Testis (tissue), 2 donors: ENCODE measurements at regions not wholly inside any gene's neighbourhood (a gene's known extent, or its start where the extent isn't known, plus 50 kb on each side); places are given as distances from the start of the nearest gene placed in this dataset.

ENCODE experiments used
- POLR2A ChIP-seq: fragments of 450-650 bp; IDR thresholded peaks from one replicate; pipeline ENCODE4 v1.6.1; 2017; ENCODE audit warnings: antibody characterized with exemption, mild to moderate bottlenecking, moderate library complexity
- TF ChIP-seq, protein P1 (sequence below), 3 experiments: fragments of 450-650 bp in 2 of 3; fragments of 200-600 bp in 1 of 3; sonication (generic) in 1 of 3; IDR thresholded peaks; one replicate each; pipeline ENCODE4 v1.5.1; 2016 to 2019; ENCODE audit warnings: antibody characterized with exemption in 3 of 3, mild to moderate bottlenecking in 2 of 3, moderate library complexity in 1 of 3

DNA sequence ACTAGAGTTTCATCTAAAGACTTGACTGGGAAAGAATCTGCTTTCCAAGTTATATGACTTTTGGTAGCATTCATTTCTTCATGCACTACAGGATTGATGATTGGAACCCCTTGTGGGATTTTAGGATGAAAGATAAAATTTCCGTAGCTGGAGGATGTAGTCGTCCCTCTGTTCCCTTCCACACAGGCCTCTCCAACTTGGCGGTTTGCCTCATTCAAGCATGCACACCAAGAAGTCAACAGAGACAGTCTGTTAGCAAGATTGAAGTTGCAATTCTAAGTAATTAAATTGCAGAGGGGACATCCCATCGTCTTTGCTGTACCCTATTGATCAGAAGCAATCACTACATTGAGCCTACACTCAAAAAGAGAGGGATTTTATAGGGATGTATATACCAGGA, 777.4 kb upstream of the HS3ST1 start:
- TF ChIP-seq, protein P1, sequence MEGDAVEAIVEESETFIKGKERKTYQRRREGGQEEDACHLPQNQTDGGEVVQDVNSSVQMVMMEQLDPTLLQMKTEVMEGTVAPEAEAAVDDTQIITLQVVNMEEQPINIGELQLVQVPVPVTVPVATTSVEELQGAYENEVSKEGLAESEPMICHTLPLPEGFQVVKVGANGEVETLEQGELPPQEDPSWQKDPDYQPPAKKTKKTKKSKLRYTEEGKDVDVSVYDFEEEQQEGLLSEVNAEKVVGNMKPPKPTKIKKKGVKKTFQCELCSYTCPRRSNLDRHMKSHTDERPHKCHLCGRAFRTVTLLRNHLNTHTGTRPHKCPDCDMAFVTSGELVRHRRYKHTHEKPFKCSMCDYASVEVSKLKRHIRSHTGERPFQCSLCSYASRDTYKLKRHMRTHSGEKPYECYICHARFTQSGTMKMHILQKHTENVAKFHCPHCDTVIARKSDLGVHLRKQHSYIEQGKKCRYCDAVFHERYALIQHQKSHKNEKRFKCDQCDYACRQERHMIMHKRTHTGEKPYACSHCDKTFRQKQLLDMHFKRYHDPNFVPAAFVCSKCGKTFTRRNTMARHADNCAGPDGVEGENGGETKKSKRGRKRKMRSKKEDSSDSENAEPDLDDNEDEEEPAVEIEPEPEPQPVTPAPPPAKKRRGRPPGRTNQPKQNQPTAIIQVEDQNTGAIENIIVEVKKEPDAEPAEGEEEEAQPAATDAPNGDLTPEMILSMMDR (IDR thresholded peaks at IDR 0.05), result no peak
- no peak for TF ChIP-seq POLR2A
